ENCODE measurements at regions not wholly inside any gene's neighbourhood (a gene's known extent, or its start where the extent isn't known, plus 50 kb on each side); places are given as distances from the start of the nearest gene placed in this dataset.

GRCh38 chr3:178055939-178056338 is 480.3 kb upstream of the KCNMB2 start:
- TF ChIP-seq CTCF (IDR thresholded peaks at IDR 0.05; ENCODE audit: low read depth, low read length) (no peak), POLR2A (IDR thresholded peaks at IDR 0.05; ENCODE audit: extremely low read depth, insufficient read length) (no peak), MYC (IDR thresholded peaks at IDR 0.05; ENCODE audit: low read depth, low read length) (no peak)
